ENCODE measurements at regions not wholly inside any gene's neighbourhood (a gene's known extent, or its start where the extent isn't known, plus 50 kb on each side); places are given as distances from the start of the nearest gene placed in this dataset.
A peak's percentile ranks its signal among the peaks of the same experiment; 100 is the strongest.

GRCh38 chr15:57862761-57863160 is 156.2 kb downstream of the POLR2M start:
- no peak overlapping the region for H3K27ac ChIP-seq
- no peaks in the 10 kb centered on the region for H3K27me3 ChIP-seq (ENCODE audit: insufficient read depth, low read depth)
- H4K20me1 ChIP-seq (ENCODE audit: insufficient read depth) = no peaks in the 10 kb centered on the region
- no peak overlapping the region for H3K4me3 ChIP-seq
- H3K9me2 ChIP-seq (ENCODE audit: insufficient read depth) = no peaks in the 10 kb centered on the region
- no peak overlapping the region for H2AFZ ChIP-seq
- H3F3A ChIP-seq (ENCODE audit: insufficient read depth, low read depth) = no peaks in the 10 kb centered on the region
- no TSS peak for BruUV-seq (replicated peaks)
- intact Hi-C loops (cut with micrococcal nuclease; ENCODE audit: unreplicated experiment) = no loop called here
- H3K9me3 ChIP-seq (ENCODE audit: insufficient read depth, low read depth) = no peaks in the 10 kb centered on the region
- no peak overlapping the region for H3K4me2 ChIP-seq
- no peak for DNase-seq
- H3K4me1 ChIP-seq (replicated peaks; ENCODE audit: insufficient read depth) = no peaks in the 10 kb centered on the region
- CTCF ChIA-PET = interaction anchor here (0.7 kb wide), 2 partner anchors 208 to 313 kb away, joined by 3 read pairs; no protein-coding TSS in a partner anchor
- POLR2A ChIA-PET (ENCODE audit: unreplicated experiment) = no interaction called here
- TF ChIP-seq CTCF (conservative IDR thresholded peaks at IDR 0.05) (no peak), EZH2 (IDR thresholded peaks at IDR 0.05; ENCODE audit: low read depth) (no peak)
- no peaks in the 10 kb centered on the region for H3K36me3 ChIP-seq (ENCODE audit: low read depth)
- H3K79me2 ChIP-seq (ENCODE audit: low read depth) = no peaks in the 10 kb centered on the region

GRCh38 chr15:57865294-57865693 is 158.8 kb downstream of the POLR2M start:
- Histone ChIP-seq H2AFZ (no peak overlapping the region), H3K4me1 (replicated peaks; ENCODE audit: insufficient read depth) (no peaks in the 10 kb centered on the region), H3K9me3 (ENCODE audit: insufficient read depth, low read depth) (no peaks in the 10 kb centered on the region), H3K79me2 (ENCODE audit: low read depth) (no peaks in the 10 kb centered on the region), H3F3A (ENCODE audit: insufficient read depth, low read depth) (no peaks in the 10 kb centered on the region), H3K9me2 (ENCODE audit: insufficient read depth) (no peaks in the 10 kb centered on the region), H3K27me3 (ENCODE audit: insufficient read depth, low read depth) (no peaks in the 10 kb centered on the region), H3K27ac (no peak overlapping the region), H3K36me3 (ENCODE audit: low read depth) (no peaks in the 10 kb centered on the region), H4K20me1 (ENCODE audit: insufficient read depth) (no peaks in the 10 kb centered on the region), H3K4me3 (no peak overlapping the region), H3K4me2 (no peak overlapping the region)
- TF ChIP-seq CTCF (conservative IDR thresholded peaks at IDR 0.05) (peak; percentile 27; the same call in 1 of the 2 replicates), EZH2 (IDR thresholded peaks at IDR 0.05; ENCODE audit: low read depth) (no peak)
- POLR2A ChIA-PET (ENCODE audit: unreplicated experiment) = no interaction called here
- CTCF ChIA-PET = interaction anchor here (1.0 kb wide), 1 partner anchor 206 kb away, joined by 3 read pairs; no protein-coding TSS in a partner anchor
- intact Hi-C loops (cut with micrococcal nuclease; ENCODE audit: unreplicated experiment) = loop anchor here (5.0 kb wide), 1 partner anchor 207 kb away; no protein-coding TSS in a partner anchor
- no peak for DNase-seq
- BruUV-seq (replicated peaks) = no TSS peak

GRCh38 chr15:57866149-57866736 is 159.7 kb downstream of the POLR2M start:
- H3K9me2 ChIP-seq (ENCODE audit: insufficient read depth) = no peaks in the 10 kb centered on the region
- H3K9me3 ChIP-seq (ENCODE audit: insufficient read depth, low read depth) = no peaks in the 10 kb centered on the region
- POLR2A ChIA-PET (ENCODE audit: unreplicated experiment) = no interaction called here
- no peak overlapping the region for H3K27ac ChIP-seq
- no peaks in the 10 kb centered on the region for H3K4me1 ChIP-seq (replicated peaks; ENCODE audit: insufficient read depth)
- no peaks in the 10 kb centered on the region for H3K79me2 ChIP-seq (ENCODE audit: low read depth)
- intact Hi-C loops (cut with micrococcal nuclease; ENCODE audit: unreplicated experiment) = loop anchor here (1.0 to 5.0 kb wide), 2 partner anchors 206 to 316 kb away; no protein-coding TSS in a partner anchor
- H3K4me2 ChIP-seq = no peak overlapping the region
- H4K20me1 ChIP-seq (ENCODE audit: insufficient read depth) = no peaks in the 10 kb centered on the region
- TF ChIP-seq EZH2 (IDR thresholded peaks at IDR 0.05; ENCODE audit: low read depth) (no peak), CTCF (conservative IDR thresholded peaks at IDR 0.05) (peak; percentile 74; the same call in 1 of the 2 replicates)
- no peaks in the 10 kb centered on the region for H3K36me3 ChIP-seq (ENCODE audit: low read depth)
- H3K4me3 ChIP-seq = no peak overlapping the region
- no peaks in the 10 kb centered on the region for H3K27me3 ChIP-seq (ENCODE audit: insufficient read depth, low read depth)
- H2AFZ ChIP-seq = no peak overlapping the region
- CTCF ChIA-PET = interaction anchor here (0.6 to 1.0 kb wide), 3 partner anchors 115 to 318 kb away, joined by 3 to 21 read pairs (median 4); no protein-coding TSS in a partner anchor
- H3F3A ChIP-seq (ENCODE audit: insufficient read depth, low read depth) = no peaks in the 10 kb centered on the region
- peak in 1 of 2 experiments; percentile 35 for DNase-seq
- BruUV-seq (replicated peaks) = no TSS peak

All from PC-9 (cell line).